Lung microvascular endothelial cell (primary cell): ENCODE measurements at regions not wholly inside any gene's neighbourhood (a gene's known extent, or its start where the extent isn't known, plus 50 kb on each side); places are given as distances from the start of the nearest gene placed in this dataset.
"Not testable (repeated sequence)": the region's sequence is repeated elsewhere in the genome, so short reads cannot be mapped to it uniquely, and the experiment has no call there.

Source experiments
- DNase-seq, 2 donors: peaks; one replicate each; pipeline versions ENCODE4 v3.0.0 to v3.0.0-alpha.2; 2010; ENCODE audit warnings: low read depth in 2 of 2

DNA sequence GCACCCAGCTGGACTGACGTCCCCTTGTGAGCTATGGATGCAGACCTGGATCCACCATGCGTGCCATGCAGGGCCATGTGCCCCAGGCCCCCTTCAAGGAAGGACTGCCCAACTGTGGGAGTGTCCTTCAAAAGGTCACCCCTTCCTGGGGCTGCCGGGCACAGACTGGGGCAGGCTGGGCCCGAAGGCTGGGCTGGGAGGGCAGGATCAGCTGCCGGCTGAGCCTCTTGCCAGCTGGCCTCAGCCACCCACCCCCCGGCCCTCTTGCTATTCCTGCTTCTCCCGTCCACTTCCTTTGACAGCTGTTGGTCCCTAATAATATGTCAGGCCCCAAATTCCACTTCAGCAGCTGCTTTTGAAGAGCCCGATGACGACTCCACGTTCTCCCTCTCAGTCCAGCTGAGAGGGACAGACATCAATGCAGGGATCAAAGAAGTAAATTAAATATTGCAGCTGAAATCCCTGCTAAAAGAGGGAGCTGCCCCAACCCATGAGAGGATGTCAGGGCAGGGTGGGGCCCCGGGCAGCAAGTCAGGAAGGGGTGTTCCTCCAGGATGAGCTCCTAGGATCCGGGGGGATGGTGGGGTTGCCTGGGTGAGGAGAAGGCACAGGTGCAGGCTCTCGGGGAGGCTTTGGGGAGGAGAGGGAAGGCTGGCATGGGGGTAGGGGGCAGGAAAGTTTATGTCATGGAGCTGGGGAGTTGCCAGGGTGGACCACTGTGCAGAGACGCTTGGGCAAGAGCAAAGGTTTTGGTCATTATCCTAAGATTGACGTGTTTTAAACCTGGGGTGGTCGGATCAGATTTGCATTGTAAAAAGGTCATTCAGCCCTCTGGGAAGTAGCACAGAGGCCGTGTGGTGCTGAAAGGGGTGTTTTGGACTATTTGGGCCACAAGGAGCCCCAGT lies 185.0 kb downstream of the ANKRD60 start:
- DNase-seq: no peak

DNA sequence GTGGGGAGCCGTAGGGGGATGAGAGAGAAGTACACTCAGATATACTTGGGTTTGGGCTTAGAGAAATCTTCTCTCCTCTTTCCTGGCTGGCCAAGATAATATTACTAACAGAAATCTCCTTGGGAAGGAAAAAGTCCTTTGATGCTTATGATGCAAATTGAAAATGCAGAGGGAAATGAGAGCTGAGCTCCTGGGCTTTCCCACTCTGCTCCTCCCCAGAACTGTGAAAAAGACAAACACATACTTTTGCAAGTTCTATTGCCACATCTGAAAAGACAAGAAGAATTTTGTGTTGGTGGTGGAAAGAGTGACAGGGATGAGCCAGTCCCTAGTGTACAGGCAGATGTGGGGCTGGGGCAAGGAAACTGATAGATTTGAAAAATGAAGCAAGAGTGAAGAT lies 185.9 kb downstream of the ANKRD60 start:
- DNase-seq: no peak

DNA sequence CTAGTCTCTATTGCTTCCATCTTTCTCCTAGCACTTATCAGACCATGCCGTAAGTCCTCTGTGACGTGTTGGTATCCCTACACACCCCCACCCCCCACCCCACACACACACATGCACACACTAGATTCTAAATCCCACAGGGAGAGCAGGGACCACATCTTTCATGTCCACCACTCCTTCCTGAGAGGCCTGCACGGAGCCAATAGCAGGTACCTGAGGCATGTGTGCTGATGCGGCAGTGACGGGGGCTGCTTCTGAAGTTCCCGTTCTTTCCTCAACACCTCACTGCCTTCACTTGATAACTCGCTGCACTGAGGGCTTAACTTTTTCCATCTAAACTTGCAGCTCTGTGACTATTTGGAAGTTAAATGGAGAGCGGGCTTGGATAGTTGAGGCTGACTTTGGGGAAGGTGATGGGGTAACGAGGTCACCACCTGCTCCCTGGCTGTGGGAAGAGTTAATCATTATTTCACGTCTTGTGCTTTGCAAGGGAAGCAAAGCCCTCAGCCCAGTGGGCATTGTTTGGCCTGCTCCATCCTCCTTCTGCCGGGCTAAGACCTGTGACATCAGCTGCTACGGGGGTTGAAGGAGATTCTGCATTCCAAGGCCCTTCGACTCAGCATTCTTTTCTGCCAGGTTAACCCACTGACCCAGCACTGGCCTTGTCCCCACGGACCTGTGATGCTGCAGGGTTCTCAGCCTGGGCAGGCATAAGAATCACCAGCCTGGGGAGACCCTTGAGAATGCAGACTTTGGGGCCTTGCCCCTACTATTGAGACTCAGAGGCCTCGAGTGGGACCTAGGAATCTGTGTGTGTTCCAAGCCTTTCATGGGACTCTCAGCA lies 187.8 kb downstream of the ANKRD60 start:
- DNase-seq: no peak

DNA sequence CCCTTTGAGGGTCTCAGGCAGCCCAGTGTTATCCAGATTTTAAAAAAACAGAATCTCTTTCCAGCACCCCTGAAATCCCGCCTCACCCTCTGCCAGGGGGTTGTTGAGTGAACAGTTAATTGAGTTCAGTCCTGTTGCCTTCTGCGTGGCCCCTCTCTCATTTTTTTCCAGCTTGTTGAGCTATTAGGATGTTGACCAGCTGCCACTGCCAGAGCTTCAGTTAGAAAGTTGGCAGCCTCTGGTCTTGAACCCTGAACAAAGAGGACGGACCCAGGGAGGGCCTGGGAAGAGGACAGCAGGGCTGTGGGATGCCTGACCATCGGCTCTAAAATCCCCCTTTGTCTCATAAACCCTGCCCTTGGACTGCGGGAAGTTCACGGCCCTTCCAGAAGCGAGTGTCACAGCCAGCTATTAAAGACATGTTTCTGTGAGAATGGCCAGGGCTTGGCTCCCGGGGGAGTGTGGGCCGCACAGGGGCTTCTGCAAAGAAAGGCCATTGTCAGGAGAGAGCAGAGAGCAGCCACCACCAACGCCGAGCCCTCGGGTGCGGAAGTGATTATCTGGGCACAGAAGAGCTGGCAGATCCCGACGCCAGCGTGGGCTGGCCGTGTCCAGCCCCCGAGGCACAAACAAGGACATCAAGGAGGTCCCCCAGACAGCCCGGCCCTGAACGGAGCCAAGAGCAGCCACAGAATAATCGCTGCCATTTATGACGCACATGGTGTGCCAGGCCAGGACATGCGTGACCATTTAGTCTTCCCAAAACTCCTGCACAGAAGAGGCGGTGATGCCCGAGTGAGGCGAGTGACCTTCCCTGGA lies 189.0 kb downstream of the ANKRD60 start:
- DNase-seq: no peak

DNA sequence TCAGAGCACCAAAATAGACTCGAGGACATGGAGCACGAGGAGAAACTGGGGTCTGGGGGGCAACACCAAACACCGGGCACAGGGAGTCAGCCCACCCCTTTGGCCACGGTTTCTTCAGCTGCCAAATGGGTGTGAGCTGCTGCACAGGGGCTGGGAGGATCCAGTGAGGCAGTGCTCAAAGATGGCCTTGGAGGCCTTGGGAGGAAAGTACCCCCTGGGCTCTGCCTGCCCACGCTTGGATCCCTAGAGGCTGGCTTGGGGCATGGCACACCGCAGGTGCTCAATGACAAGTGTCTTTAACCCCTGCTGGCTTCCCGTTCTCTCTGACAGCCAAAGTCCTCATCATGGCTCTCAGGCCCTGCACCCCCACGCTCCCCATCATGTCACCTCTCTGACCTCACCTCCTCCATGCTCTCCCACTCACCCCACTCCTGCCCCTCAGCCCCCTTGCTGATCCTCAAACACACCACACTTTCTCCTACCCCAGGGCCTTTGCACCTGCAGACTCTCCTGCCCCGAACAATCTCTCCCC lies 190.3 kb downstream of the ANKRD60 start:
- no peak for DNase-seq

DNA sequence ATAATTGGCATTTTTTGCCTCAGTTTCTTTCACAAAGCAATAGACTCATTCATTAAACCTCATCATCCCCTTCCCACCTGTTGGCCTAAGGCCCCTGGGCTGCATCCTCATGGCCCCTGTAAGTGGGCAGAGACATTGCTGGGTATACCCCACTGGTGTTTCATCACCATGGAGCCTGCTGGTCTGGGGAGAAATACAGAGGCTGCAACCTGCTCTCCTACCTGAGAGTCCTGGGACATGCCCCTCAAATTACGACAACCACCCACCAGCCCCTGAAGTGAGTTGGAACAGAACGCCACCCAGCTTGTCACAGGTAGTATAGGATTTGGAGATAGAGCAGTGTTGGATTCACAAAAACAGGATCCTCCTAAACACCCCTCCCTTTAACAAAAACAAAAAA lies 190.8 kb downstream of the ANKRD60 start:
- DNase-seq: no peak

DNA sequence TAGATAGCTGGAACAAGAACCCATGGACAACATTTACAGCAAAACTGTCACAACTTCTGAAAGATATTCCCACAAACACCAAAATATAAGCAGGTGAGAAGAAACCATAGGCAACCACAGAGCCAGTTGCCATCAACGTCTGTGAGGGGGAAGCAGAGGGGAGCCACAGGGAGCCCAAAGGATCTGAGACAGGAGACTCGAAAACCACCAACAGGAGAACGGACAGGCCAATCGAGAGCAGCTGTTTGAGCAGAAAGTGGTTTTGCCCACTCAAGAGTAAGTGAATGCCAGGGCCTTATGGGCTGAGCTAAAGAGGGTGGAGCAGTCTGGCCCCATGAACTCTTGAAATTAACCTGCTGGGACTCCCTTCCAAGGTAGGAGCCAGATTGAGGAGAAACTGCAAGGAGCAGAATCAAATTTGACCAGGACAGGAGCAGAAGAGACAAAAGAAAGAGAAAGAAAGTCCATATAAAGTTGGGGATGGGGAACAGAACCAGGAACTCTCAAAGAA lies 195.4 kb downstream of the ANKRD60 start:
- DNase-seq: no peak

DNA sequence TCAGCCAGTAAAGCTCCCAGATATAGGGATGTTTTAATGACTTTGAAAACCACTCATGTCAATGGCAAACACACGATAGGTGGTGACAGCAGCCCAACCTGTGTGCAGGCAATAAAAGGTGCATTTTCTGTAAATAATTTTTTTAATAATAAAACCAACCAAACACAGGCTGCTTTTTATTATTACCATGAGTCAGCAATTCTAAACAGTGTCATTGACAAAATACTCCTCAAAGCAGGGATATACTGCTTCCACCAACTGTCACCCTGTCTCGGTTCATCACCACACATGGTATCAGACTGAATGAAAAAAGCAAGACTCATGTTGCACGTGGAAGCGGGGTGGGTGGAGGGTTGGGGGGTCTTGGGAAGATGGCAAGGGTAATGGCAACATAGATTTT lies 195.9 kb downstream of the ANKRD60 start:
- no peak for DNase-seq

DNA sequence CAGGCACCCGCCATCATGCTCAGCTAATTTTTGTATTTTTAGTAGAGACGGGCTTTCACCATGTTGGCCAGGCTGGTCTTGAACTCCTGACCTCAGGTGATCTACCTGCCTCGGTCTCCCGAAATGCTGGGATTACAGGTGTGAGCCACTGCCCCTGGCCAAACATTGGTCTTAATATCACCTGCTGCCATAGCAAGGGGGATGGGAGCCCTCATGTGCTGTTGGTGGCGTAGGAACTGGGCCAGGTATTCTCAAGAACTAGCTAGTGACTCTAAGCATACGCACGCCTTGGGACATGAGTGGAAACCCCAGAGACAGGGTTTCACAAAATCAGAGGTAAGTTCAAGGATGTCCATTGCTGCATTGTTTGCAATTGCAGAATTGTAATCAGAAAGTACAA lies 197.1 kb downstream of the ANKRD60 start:
- not testable (repeated sequence) for DNase-seq

DNA sequence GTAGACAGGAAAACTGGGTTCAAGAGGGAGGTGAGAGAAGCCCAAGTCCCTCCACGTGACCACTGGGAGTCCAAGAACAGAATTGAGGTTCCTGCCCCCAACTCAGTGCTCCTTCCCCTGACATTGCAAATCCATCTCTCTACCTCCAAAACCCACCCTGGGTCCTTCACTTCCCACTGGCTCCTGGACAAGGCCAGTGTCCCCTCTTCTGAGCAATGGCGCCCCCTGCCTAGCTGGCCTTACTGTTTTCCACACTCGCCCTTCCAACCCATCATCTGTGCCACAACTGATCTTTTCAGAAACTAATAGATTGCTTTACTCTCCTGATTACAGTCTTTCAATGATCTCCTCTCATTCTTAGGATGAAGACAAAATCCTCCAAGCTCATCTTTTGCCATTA lies 200.3 kb downstream of the ANKRD60 start:
- DNase-seq: no peak

DNA sequence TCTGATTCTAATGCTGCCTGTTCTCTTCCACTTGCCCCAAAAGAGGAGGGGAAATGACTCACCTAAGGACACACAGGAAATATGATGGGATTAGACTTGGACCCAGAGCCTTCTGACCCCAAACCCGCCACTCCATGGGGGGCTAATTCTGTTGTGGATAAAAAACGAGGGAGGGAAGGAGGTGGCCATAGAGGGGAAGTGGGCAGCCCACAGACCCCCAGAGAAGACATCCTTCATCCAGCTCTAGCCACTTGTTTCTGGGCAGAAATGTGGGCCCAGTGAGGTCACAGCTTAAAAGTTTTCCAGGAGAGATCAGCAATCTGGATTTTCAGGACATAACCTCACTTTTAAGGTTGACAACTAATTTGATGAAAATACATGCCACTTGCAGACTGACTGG lies 202.1 kb downstream of the ANKRD60 start:
- no peak for DNase-seq

DNA sequence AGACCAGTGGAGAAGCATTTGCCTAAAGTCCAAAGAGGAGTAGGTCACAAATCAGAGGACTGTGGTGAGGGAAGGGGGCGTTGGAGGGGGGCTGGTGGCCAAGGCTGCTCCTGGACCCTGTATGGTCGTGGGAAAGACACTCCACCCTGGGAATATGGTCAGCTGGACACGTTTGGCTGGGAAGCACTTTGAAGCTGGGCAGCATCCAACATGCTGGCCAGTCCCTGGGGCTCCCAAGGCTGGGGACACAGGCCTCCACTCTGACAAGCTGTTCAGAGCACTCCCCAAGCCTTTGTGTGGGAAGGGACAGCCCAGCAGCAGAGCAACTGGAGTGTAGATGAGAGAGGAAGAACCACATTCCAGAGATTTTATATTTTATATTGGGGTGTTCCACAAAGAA lies 203.2 kb downstream of the ANKRD60 start:
- no peak for DNase-seq

DNA sequence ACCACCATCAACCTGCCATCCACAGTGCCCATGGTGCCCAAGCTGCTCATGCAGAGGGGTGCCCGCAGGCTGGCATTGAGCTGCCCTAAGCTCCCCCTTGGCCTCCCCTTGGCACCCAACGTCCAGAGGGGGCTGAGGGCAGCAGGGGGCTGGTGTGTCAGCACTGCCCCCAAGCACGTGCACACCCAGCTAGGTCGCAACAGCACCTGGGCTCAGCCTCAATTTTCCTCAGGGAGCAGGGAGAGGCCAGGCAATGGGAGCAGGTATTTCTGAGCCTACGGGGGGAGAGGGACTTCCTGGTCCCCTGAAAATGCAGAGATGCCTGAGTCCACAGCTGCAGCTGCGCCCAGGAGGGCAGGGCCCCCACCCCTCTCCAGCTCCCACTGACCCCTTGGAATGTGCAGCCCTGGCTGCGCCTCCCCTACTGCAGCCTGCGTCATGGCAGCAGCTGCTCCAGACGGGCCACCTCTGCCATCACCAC lies 204.2 kb downstream of the ANKRD60 start:
- DNase-seq: no peak

DNA sequence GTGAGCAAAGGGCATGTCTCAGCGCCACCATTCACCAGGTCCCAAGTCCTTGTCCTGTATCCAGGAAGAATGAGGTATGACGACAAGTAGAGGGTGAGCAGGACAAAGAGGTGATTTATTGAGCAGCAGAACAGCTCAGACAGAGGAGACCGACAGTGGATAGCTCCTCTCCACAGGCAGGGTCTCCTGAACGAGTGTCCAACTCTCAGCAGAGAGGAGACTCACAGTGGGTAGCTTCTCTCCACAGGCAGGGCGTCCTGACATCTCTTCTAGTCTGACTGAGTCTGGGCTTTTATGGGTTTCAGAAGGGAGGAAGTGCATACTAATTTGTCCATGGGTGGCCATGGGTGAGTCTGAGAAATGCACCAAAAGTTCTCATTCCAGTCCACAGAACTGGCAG lies 204.7 kb downstream of the ANKRD60 start:
- no peak for DNase-seq

DNA sequence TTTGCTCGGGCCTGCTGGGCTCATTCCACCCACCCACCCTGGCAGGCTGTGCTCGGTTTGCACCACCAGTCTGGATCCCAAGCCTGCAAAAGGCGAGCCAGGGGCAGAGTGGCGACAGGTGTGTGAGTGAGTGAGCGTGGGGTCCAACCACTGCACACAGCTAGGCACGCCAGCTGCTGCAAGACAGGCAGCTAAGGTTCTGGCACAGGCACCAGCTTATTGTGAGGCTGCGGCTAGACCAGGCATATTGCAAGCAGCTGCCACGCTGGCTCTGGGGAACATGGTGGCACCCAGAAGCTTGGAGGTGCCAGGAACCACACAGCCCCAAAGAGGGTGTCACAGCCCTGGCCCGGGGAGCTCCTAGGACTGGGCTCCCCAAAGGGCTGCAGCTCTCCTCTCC lies 205.1 kb downstream of the ANKRD60 start:
- no peak for DNase-seq

DNA sequence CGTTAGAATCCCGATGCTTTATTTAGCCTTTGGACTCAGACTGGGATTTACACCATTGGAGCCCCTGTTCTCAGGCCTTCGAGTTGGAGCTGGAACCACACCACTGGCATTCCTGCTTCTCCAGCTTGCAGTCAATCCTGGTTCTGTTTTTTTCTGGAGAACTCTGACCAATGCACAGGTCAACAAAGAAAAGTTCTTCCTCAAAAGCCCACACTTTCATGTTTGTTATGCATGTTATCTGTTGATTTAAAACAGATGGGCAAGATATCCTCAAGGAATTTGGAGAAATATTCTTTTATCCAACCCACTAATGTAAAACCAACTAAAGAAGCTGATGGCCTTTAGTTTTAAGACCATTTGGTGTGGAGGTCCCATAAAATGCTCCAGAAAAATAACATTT lies 205.7 kb downstream of the ANKRD60 start:
- DNase-seq: no peak

DNA sequence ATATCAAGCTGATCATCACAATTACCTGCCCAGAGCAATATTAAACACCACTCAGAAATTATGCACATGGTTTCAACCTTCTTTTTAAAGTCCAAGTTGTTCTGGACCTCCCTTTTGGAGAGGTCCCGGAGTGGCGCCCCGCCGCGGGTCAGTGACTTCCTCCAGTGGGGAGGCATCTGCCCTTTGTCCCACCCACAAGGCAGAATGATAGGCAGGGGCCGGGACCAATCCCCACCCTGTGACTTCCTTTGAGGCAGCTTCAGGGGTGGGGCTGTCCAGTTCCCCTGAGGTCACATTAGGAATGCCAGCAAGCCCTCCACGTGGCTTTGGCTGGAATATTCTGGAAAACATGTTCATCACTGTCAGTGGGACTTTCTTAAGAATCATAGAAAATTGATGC lies 207.0 kb downstream of the ANKRD60 start:
- peak in 1 of 2 donors; percentile 27 for DNase-seq

DNA sequence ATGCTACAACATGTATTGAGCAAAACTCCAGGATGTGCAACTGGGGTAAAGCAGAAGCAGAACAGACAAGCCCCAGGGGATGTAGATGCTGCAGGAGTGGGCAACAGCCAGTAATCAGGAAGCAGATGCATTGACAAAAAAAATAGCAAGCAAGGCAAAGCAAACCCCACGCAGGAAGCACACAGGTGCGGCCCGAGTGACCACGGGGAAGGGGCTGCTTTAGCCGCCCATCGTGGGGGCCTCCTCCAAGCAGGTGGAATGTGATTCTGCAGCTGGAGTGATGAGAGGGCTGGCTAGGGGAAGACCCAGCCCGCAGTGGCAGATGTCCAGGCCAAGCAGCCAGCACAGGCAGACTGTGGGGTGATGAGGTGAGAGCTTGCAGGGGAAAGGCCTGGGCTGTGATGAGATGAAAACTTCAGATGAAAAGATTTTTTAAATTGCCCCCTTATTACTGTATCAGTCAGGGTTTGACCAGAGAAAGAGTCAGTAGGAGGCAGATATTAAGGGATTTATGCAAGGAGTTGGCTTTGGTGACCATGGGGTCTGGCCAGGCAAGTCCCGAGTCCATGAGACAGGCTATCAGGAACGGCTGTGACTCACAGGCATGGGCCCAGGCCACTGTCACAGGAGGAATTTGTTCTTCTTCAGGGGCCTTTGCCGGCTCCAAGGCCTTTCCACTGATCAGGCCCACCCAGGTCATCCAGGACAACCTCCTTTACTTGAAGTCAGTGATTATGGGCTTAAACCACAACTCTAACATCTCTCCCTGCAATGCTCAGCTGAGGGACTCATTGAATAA lies 207.6 kb downstream of the ANKRD60 start:
- no peak for DNase-seq

DNA sequence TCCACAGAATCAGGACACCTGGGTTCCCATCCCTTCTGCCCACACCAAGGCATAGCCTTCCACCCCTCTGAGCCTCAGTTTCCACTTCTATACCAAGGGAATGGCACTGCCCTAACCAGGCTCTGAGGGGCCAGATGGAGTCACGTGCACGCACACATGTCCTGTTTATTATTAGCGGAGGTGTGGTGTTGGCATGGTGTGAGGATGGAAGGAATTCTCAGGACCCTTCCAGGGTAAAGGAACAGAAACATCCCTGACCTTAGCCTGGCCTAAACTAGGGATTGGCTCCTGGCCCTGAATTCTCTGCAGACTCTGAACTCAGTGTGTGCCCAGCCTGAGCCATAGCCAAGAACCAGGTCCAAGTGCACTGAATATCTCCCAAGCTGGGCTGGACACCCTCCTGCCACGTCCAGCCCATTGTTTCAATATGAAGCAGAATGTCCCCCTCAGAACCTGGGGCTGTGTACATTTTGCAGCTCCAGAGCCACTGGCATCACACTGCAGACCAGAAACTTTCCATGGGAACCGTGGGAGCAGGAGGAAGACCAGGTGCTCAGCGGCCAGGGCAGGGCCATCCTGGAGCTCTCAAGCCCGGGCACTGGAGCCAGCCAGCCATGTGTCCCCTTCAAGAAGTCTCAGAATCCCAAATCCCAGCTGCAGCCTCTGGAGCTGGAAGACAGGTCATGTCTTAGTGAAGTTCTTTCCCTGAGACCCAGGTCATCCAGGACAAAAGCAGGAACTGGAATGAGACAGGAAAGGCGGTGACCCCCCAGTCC lies 208.4 kb downstream of the ANKRD60 start:
- no peak for DNase-seq
